GM21381 (cell line): ENCODE measurements at regions not wholly inside any gene's neighbourhood (a gene's known extent, or its start where the extent isn't known, plus 50 kb on each side); places are given as distances from the start of the nearest gene placed in this dataset.

ENCODE experiments used
- ATAC-seq: cut with Tn5 transposase; IDR thresholded peaks from one replicate; pipeline ENCODE4 v1.9.1; 2021; ENCODE audit warnings: mild to moderate bottlenecking, moderate library complexity; ENCODE audit not compliant: unreplicated experiment

GRCh38 chr5:117065800-117066199 is 491.2 kb upstream of the SEMA6A start:
- ATAC-seq, result no peak

- ATAC-seq, result no peak
Measured at GRCh38 chr5:117065161-117065560, 490.5 kb upstream of the SEMA6A start.

- no peak for ATAC-seq
Measured at GRCh38 chr5:117060099-117060498, 485.5 kb upstream of the SEMA6A start.

GRCh38 chr5:117058740-117059139 is 484.1 kb upstream of the SEMA6A start:
- no peak for ATAC-seq

- ATAC-seq, result no peak
Measured at GRCh38 chr5:117055517-117055916, 480.9 kb upstream of the SEMA6A start.

GRCh38 chr5:117054911-117055310 is 480.3 kb upstream of the SEMA6A start:
- no peak for ATAC-seq

GRCh38 chr5:117054141-117054540 is 479.5 kb upstream of the SEMA6A start:
- ATAC-seq, result no peak

GRCh38 chr5:117041926-117042595 is 467.4 kb upstream of the SEMA6A start:
- ATAC-seq, result no peak

GRCh38 chr5:117039035-117039434 is 464.4 kb upstream of the SEMA6A start:
- no peak for ATAC-seq

- ATAC-seq, result no peak
Measured at GRCh38 chr5:117027384-117027783, 452.8 kb upstream of the SEMA6A start.

GRCh38 chr5:117020999-117021398 is 446.4 kb upstream of the SEMA6A start:
- no peak for ATAC-seq

- no peak for ATAC-seq
Measured at GRCh38 chr5:117013280-117013877, 438.8 kb upstream of the SEMA6A start.

GRCh38 chr5:117010574-117010973 is 436.0 kb upstream of the SEMA6A start:
- ATAC-seq, result no peak

- no peak for ATAC-seq
Measured at GRCh38 chr5:116998024-116998423, 423.4 kb upstream of the SEMA6A start.

- ATAC-seq, result no peak
Measured at GRCh38 chr5:116992681-116993080, 418.1 kb upstream of the SEMA6A start.

GRCh38 chr5:116989995-116990394 is 415.4 kb upstream of the SEMA6A start:
- no peak for ATAC-seq

GRCh38 chr5:116982035-116982434 is 407.4 kb upstream of the SEMA6A start:
- ATAC-seq, result no peak

- ATAC-seq, result no peak
Measured at GRCh38 chr5:116980581-116980980, 406.0 kb upstream of the SEMA6A start.

GRCh38 chr5:116976767-116977166 is 402.1 kb upstream of the SEMA6A start:
- ATAC-seq, result no peak

GRCh38 chr5:116971131-116971530 is 396.5 kb upstream of the SEMA6A start:
- no peak for ATAC-seq

GRCh38 chr5:116970318-116970717 is 395.7 kb upstream of the SEMA6A start:
- ATAC-seq, result no peak

GRCh38 chr5:116964438-116964837 is 389.8 kb upstream of the SEMA6A start:
- ATAC-seq, result no peak

- ATAC-seq, result no peak
Measured at GRCh38 chr5:116961021-116961420, 386.4 kb upstream of the SEMA6A start.
